Right lobe of liver (tissue), 6 donors: ENCODE measurements at regions not wholly inside any gene's neighbourhood (a gene's known extent, or its start where the extent isn't known, plus 50 kb on each side); places are given as distances from the start of the nearest gene placed in this dataset.
A peak's percentile ranks its signal among the peaks of the same experiment; 100 is the strongest.

Experiments
- ATAC-seq, 4 donors: fragments of 200-7000 bp; cut with Tn5 transposase; one replicate each; pipeline ENCODE4 v1.9.1; 2020; ENCODE audit warnings: mild to moderate bottlenecking in 4 of 4, moderate library complexity in 4 of 4
- DNase-seq, 3 donors: peaks; one replicate each; pipeline ENCODE4 v3.0.0-alpha.2; 2020
- H3K27ac ChIP-seq, 3 donors: fragments of 200-600 bp; one replicate each; pipeline ENCODE4 v1.8.0; 2022
- H3K27me3 ChIP-seq, 2 donors: fragments of 200-600 bp; one replicate each; pipeline ENCODE4 v1.8.0; 2022
- H3K36me3 ChIP-seq, 4 donors: fragments of 200-600 bp; sonication (generic) in 1 of 4; one replicate each; pipeline versions ENCODE4 v1.5.1 to v1.8.0; 2017 to 2022; ENCODE audit warnings: control low read depth in 1 of 4
- H3K4me1 ChIP-seq, 4 donors: fragments of 200-600 bp; sonication (generic) in 1 of 4; one replicate each; pipeline versions ENCODE4 v1.5.1 to v1.8.0; 2017 to 2022; ENCODE audit warnings: control low read depth in 1 of 4
- H3K4me3 ChIP-seq, 3 donors: fragments of 200-600 bp; one replicate each; pipeline ENCODE4 v1.8.0; 2022
- H3K9me3 ChIP-seq, 4 donors: fragments of 200-600 bp; sonication (generic) in 1 of 4; one replicate each; pipeline versions ENCODE4 v1.5.1 to v1.8.0; 2017 to 2022; ENCODE audit warnings: control low read depth in 1 of 4
- POLR2A ChIP-seq: fragments of 450-650 bp; IDR thresholded peaks from one replicate; pipeline ENCODE4 v1.6.1; 2017; ENCODE audit warnings: antibody characterized with exemption, mild to moderate bottlenecking
- WGBS: methylation state at CpG from one replicate; pipeline ENCODE4 v1.1.6; 2018; ENCODE audit warnings: low coverage, low lambda C conversion rate; ENCODE audit not compliant: insufficient coverage; ENCODE audit errors: missing lambda C conversion rate; 5-methylcytosine and 5-hydroxymethylcytosine counted together
- intact Hi-C, 2 donors: fragments of 100-400 bp; cut with DNase I; formaldehyde crosslinking; loops; one replicate each; pipeline versions ENCODE4 v1.11.2 to v1.14.1; 2022
- TF ChIP-seq, protein P1 (sequence below), 4 donors: fragments of 200-600 bp in 3 of 4; fragments of 450-650 bp in 1 of 4; IDR thresholded peaks; one replicate each; pipeline versions ENCODE4 v1.5.1 to v1.8.0; 2016 to 2022; ENCODE audit warnings: antibody characterized with exemption in 4 of 4, mild to moderate bottlenecking in 2 of 4
- donor health status: DM: no; HTN: yes; CAD: no.
- donor health status: DM: no; HTN: no; CAD: no.
- donor health status: DM: no; HTN: no; CAD: no.
- donor health status: DM: no; HTN: yes; CAD: no.
- donor health status: DM: no; HTN: yes; CAD: no.

DNA sequence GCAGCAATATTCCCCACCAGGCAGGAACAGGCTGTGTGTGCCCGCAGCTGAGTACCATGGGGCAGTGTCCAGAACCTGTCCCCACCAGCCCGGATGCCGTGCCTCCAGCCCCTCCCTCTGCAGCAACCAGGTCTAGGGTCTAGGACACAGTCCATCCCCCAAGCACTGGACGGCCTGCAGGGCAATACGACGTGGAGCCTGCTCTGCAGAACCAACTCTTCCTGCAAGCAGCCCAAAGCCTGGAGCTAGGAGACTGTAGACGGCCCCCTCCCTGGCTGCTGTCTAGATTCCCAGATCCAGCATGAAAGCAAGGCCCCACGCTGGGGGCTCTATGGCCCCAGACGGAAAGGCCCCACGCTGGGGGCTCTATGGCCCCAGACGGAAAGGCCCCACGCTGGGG lies 128.2 kb upstream of the AFDN start:
- Histone ChIP-seq H3K27me3 (no peaks in the 10 kb centered on the region), H3K4me1 (no peaks in the 10 kb centered on the region), H3K4me3 (no peak overlapping the region), H3K9me3 (no peaks in the 10 kb centered on the region), H3K27ac (peak overlapping the region in 2 of 3 donors; percentile 36 to 41), H3K36me3 (no peaks in the 10 kb centered on the region)
- WGBS: no CpG with 5 or more reads among the region's 12 CpGs
- DNase-seq (no peak), ATAC-seq (peak in 1 of 4 donors; percentile 5)
- no peak for TF ChIP-seq POLR2A
- TF ChIP-seq, protein P1, sequence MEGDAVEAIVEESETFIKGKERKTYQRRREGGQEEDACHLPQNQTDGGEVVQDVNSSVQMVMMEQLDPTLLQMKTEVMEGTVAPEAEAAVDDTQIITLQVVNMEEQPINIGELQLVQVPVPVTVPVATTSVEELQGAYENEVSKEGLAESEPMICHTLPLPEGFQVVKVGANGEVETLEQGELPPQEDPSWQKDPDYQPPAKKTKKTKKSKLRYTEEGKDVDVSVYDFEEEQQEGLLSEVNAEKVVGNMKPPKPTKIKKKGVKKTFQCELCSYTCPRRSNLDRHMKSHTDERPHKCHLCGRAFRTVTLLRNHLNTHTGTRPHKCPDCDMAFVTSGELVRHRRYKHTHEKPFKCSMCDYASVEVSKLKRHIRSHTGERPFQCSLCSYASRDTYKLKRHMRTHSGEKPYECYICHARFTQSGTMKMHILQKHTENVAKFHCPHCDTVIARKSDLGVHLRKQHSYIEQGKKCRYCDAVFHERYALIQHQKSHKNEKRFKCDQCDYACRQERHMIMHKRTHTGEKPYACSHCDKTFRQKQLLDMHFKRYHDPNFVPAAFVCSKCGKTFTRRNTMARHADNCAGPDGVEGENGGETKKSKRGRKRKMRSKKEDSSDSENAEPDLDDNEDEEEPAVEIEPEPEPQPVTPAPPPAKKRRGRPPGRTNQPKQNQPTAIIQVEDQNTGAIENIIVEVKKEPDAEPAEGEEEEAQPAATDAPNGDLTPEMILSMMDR (IDR thresholded peaks at IDR 0.05): no peak
- intact Hi-C loops: no loop called here

DNA sequence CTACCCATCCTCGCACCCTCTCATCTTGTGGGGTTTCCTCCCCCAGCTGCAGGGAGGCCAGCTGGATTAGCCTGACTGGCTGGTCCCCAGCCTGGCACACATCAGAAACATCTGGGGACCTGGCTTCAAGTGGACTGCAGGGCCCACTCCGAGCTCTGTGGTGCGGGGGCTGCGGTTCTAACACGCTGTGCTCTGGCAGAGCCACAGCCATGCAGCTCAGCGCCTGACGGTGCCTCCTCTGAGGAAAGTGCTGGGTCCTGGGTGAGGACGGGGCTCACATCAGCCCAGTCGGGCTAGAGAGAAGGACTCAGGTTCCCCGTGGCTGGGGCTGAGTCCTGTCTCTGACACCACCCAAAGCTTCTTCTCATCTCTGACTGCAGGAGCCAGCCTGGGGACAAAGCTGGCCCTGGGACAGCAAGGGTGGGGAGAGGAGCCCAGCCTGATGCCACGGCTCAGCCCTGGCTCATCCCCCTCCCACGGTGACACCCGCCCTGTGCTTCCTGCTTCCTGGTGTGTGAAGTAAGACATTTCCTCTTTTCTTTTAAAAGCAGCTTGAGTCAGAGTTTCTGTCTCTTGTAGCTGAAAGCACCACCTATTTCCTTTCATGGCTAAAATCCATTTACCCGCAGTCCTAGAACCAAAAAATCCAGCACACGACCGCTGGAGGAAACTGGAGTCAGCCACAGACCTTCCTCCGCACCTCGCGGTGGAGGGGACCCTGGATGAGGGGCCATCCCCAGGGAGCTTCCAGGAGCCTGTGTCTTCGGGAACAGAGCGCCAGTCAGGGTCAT lies 127.4 kb upstream of the AFDN start:
- no peaks in the 10 kb centered on the region for H3K27me3 ChIP-seq
- intact Hi-C loops: no loop called here
- no peaks in the 10 kb centered on the region for H3K36me3 ChIP-seq
- H3K9me3 ChIP-seq: no peaks in the 10 kb centered on the region
- no peaks in the 10 kb centered on the region for H3K4me1 ChIP-seq
- peak overlapping the region; percentile 36 to 55 (median 41) for H3K27ac ChIP-seq
- no peak for TF ChIP-seq POLR2A
- TF ChIP-seq, protein P1 (IDR thresholded peaks at IDR 0.05): no peak
- peak; percentile 61 to 73 (median 67) for DNase-seq
- 21% methylated on average over 13 of the region's 21 CpGs for WGBS
- peak; percentile 88 to 94 (median 90) for ATAC-seq
- H3K4me3 ChIP-seq: no peak overlapping the region

DNA sequence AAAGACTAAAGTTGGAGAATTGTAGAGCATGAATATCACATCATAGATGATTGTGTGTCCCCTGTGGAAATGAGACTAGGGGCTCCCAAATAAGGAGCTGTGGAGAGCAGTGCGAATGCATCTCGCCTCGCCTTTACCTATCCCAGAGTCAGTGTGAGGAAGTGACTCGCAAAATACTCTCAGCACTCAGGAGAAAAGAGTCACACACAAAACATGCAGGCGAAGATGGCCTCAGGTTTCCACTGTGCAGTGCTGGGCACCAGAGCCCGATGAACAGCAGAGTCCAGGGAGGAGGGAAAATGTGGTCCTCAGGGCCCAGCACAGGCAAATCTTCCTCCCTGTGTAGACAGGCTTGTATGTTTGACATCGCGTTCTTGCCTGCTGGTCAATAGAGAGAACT lies 126.5 kb upstream of the AFDN start:
- DNase-seq (peak in 1 of 3 donors; percentile 18), ATAC-seq (no peak)
- no peak for TF ChIP-seq POLR2A
- TF ChIP-seq, protein P1 (IDR thresholded peaks at IDR 0.05): no peak
- intact Hi-C loops: no loop called here
- H3K36me3 ChIP-seq: no peaks in the 10 kb centered on the region
- no peaks in the 10 kb centered on the region for H3K9me3 ChIP-seq
- no peak overlapping the region for H3K4me3 ChIP-seq
- H3K27ac ChIP-seq: peak overlapping the region in 2 of 3 donors; percentile 33 to 41
- H3K27me3 ChIP-seq: no peaks in the 10 kb centered on the region
- H3K4me1 ChIP-seq: no peaks in the 10 kb centered on the region
- 81% methylated on average over 8 of the region's 8 CpGs for WGBS

DNA sequence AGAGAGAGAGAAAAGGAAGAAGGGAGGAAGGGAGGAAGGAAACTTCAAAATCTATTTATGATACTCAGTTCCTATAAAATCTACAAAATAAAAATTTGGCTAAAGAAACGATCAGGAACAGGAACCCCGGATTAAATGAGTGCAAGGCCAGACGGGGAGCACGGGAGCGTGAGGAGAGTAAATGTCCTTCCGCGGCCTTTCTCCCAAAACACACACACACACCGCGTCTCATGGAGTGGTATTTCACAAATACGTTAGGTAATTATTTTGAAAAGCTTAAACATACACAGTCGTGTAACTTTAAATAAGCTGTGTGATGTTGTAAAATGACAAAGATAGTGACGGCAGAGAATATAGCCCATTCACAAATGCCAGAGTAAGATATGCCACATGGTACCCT lies 125.7 kb upstream of the AFDN start:
- no peaks in the 10 kb centered on the region for H3K27me3 ChIP-seq
- H3K36me3 ChIP-seq: no peaks in the 10 kb centered on the region
- TF ChIP-seq, protein P1 (IDR thresholded peaks at IDR 0.05): no peak
- TF ChIP-seq POLR2A: no peak
- ATAC-seq: no peak
- peak in 1 of 3 donors; percentile 15 for DNase-seq
- H3K27ac ChIP-seq: no peak overlapping the region
- no peak overlapping the region for H3K4me3 ChIP-seq
- no peaks in the 10 kb centered on the region for H3K4me1 ChIP-seq
- no peaks in the 10 kb centered on the region for H3K9me3 ChIP-seq
- 94% methylated on average over 10 of the region's 12 CpGs for WGBS
- intact Hi-C loops: no loop called here
